ENCODE measurements at regions not wholly inside any gene's neighbourhood (a gene's known extent, or its start where the extent isn't known, plus 50 kb on each side); places are given as distances from the start of the nearest gene placed in this dataset.

DNA sequence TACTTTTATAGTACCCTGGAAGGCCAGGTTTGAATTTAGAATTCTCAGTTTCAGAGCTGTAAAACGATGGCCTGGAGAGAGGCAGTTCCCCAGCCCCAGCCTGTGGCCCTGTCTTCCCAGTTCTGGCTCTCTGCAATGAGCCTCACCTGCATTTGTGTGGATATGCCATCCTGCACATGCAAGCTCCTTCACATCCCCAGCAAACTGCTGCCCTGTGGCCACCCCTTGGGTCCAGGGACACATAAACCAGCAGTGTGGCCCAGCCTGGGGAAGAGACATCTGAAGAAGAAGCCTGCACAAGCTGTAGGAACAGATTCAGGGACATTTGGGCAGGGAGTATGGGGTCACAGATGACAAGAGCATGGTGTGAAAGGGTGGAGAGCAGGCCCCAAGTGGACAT is 174.3 kb upstream of the CRY1 start:
- WGBS, 3 donors = 28 to 65% (median 31%) methylated on average over 1 of the region's 1 CpG
- FAIRE-seq = no peak
- Histone ChIP-seq H3K4me3 (ENCODE audit: low read depth in 1 of 3, low read length in 3 of 3) (no peak overlapping the region), H3K4me1 (ENCODE audit: control insufficient read depth in 3 of 3, insufficient read depth in 2 of 3, low read depth in 1 of 3, low read length in 2 of 3) (no peaks in the 10 kb centered on the region), H3K27me3 (ENCODE audit: control insufficient read depth in 3 of 3, insufficient read depth in 3 of 3, low read length in 3 of 3) (no peaks in the 10 kb centered on the region), H3K36me3 (ENCODE audit: control insufficient read depth in 3 of 3, insufficient read depth in 2 of 3, low read depth in 1 of 3, low read length in 3 of 3) (no peaks in the 10 kb centered on the region), H3K9me3 (ENCODE audit: control insufficient read depth in 2 of 2, insufficient read depth in 1 of 2, low read depth in 1 of 2, low read length in 1 of 2) (no peaks in the 10 kb centered on the region), H3K27ac (ENCODE audit: low read depth in 1 of 3, low read length in 2 of 3) (no peak overlapping the region)
- no peak for DNase-seq

DNA sequence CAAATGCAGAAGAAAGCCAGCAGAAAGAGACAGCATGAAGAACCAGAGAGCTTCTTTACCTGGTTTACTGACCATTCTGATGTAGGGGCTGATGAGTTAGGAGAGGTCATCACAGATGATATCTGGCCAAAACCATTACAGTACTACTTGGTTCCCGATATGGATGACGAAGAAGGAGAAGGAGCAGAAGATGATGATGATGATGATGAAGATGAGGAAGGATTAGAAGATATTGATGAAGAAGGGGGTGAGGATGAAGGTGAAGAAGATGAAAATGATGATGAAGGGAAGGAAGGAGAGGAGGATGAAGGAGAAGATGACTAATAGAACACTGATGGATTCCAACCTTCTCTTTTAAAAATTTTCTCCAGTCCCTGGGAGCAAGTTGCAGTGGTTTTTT is 178.2 kb upstream of the CRY1 start:
- DNase-seq = no peak
- no peak overlapping the region for H3K27ac ChIP-seq (ENCODE audit: low read depth in 1 of 3, low read length in 2 of 3)
- WGBS, 3 donors = 72 to 95% (median 86%) methylated on average over 2 of the region's 2 CpGs
- H3K36me3 ChIP-seq (ENCODE audit: control insufficient read depth in 3 of 3, insufficient read depth in 2 of 3, low read depth in 1 of 3, low read length in 3 of 3) = no peaks in the 10 kb centered on the region
- FAIRE-seq = no peak
- no peak overlapping the region for H3K4me3 ChIP-seq (ENCODE audit: low read depth in 1 of 3, low read length in 3 of 3)
- no peaks in the 10 kb centered on the region for H3K9me3 ChIP-seq (ENCODE audit: control insufficient read depth in 2 of 2, insufficient read depth in 1 of 2, low read depth in 1 of 2, low read length in 1 of 2)
- no peaks in the 10 kb centered on the region for H3K4me1 ChIP-seq (ENCODE audit: control insufficient read depth in 3 of 3, insufficient read depth in 2 of 3, low read depth in 1 of 3, low read length in 2 of 3)
- no peaks in the 10 kb centered on the region for H3K27me3 ChIP-seq (ENCODE audit: control insufficient read depth in 3 of 3, insufficient read depth in 3 of 3, low read length in 3 of 3)

DNA sequence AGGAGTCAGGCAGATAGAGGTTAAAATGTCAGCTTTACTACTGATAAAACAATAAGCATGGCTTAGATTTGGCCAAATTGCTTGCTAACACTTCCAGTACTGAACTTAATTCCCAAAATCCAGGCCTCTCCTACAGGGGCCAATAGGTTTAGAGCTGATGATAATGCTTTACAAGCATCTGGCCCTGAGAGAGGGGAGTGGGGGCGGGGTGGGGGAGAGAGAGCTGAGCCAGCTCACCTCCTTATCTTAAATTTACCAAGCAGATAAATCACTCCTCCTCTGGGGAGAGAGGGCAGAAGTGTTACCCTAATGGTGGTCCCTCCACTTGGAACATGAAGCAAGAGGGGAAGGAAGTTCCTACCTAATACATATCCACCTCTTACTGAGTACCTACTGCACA is 182.2 kb upstream of the CRY1 start:
- 62 to 67% (median 65%) methylated on average over 1 of the region's 1 CpG for WGBS, 3 donors
- Histone ChIP-seq H3K4me3 (ENCODE audit: low read depth in 1 of 3, low read length in 3 of 3) (no peak overlapping the region), H3K4me1 (ENCODE audit: control insufficient read depth in 3 of 3, insufficient read depth in 2 of 3, low read depth in 1 of 3, low read length in 2 of 3) (no peaks in the 10 kb centered on the region), H3K36me3 (ENCODE audit: control insufficient read depth in 3 of 3, insufficient read depth in 2 of 3, low read depth in 1 of 3, low read length in 3 of 3) (no peaks in the 10 kb centered on the region), H3K9me3 (ENCODE audit: control insufficient read depth in 2 of 2, insufficient read depth in 1 of 2, low read depth in 1 of 2, low read length in 1 of 2) (peaks cover 0 to 3% of the 10 kb centered on the region in 2 donors), H3K27ac (ENCODE audit: low read depth in 1 of 3, low read length in 2 of 3) (no peak overlapping the region), H3K27me3 (ENCODE audit: control insufficient read depth in 3 of 3, insufficient read depth in 3 of 3, low read length in 3 of 3) (no peaks in the 10 kb centered on the region)
- FAIRE-seq = no peak
- DNase-seq = no peak

- H3K4me3 ChIP-seq (ENCODE audit: low read depth in 1 of 3, low read length in 3 of 3) = no peak overlapping the region
- WGBS, 3 donors = 46 to 84% (median 82%) methylated on average over 1 of the region's 1 CpG
Observed at GRCh38 chr12:107277855-107278254, 184.5 kb upstream of the CRY1 start.

DNA sequence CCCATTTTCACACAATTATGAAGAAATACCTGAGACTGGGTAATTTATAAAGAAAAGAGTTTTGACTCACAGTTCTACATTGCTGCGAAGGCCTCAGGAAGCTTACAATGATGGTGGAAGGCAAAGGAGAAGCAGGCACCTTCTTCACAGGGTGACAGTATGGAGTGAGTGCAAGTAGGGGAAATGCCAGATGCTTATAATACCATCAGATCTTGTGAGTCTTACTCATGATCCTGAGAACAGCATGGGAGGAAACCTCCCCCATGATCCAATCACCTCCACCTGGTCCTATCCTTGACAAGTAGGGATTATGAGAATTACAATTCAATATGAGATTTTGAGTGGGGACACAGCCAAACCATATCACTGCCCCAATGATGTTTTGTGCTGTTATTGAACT is 189.3 kb upstream of the CRY1 start:
- Histone ChIP-seq H3K4me3 (ENCODE audit: low read depth in 1 of 3, low read length in 3 of 3) (no peak overlapping the region), H3K9me3 (ENCODE audit: control insufficient read depth in 2 of 2, insufficient read depth in 1 of 2, low read depth in 1 of 2, low read length in 1 of 2) (peaks cover 0 to 9% of the 10 kb centered on the region in 2 donors), H3K4me1 (ENCODE audit: control insufficient read depth in 3 of 3, insufficient read depth in 2 of 3, low read depth in 1 of 3, low read length in 2 of 3) (no peaks in the 10 kb centered on the region), H3K27me3 (ENCODE audit: control insufficient read depth in 3 of 3, insufficient read depth in 3 of 3, low read length in 3 of 3) (peaks cover 0 to 3% (median 0%) of the 10 kb centered on the region in 3 donors), H3K27ac (ENCODE audit: low read depth in 1 of 3, low read length in 2 of 3) (no peak overlapping the region), H3K36me3 (ENCODE audit: control insufficient read depth in 3 of 3, insufficient read depth in 2 of 3, low read depth in 1 of 3, low read length in 3 of 3) (no peaks in the 10 kb centered on the region)
- DNase-seq (no peak), FAIRE-seq (no peak)
- WGBS, 3 donors = 89 to 96% (median 91%) methylated on average over 1 of the region's 1 CpG

More at GRCh38 chr12:107277855-107278254, 184.5 kb upstream of the CRY1 start:
- H3K27me3 ChIP-seq (ENCODE audit: control insufficient read depth in 3 of 3, insufficient read depth in 3 of 3, low read length in 3 of 3) = no peaks in the 10 kb centered on the region
- H3K36me3 ChIP-seq (ENCODE audit: control insufficient read depth in 3 of 3, insufficient read depth in 2 of 3, low read depth in 1 of 3, low read length in 3 of 3) = no peaks in the 10 kb centered on the region
- FAIRE-seq (no peak), DNase-seq (no peak)
- H3K9me3 ChIP-seq (ENCODE audit: control insufficient read depth in 2 of 2, insufficient read depth in 1 of 2, low read depth in 1 of 2, low read length in 1 of 2) = peaks cover 0 to 3% of the 10 kb centered on the region in 2 donors
- H3K4me1 ChIP-seq (ENCODE audit: control insufficient read depth in 3 of 3, insufficient read depth in 2 of 3, low read depth in 1 of 3, low read length in 2 of 3) = no peaks in the 10 kb centered on the region
- no peak overlapping the region for H3K27ac ChIP-seq (ENCODE audit: low read depth in 1 of 3, low read length in 2 of 3)

- Histone ChIP-seq H3K4me3 (ENCODE audit: low read depth in 1 of 3, low read length in 3 of 3) (no peak overlapping the region), H3K27me3 (ENCODE audit: control insufficient read depth in 3 of 3, insufficient read depth in 3 of 3, low read length in 3 of 3) (peaks cover 0 to 3% (median 0%) of the 10 kb centered on the region in 3 donors), H3K4me1 (ENCODE audit: control insufficient read depth in 3 of 3, insufficient read depth in 2 of 3, low read depth in 1 of 3, low read length in 2 of 3) (no peaks in the 10 kb centered on the region), H3K9me3 (ENCODE audit: control insufficient read depth in 2 of 2, insufficient read depth in 1 of 2, low read depth in 1 of 2, low read length in 1 of 2) (peaks cover 0 to 9% of the 10 kb centered on the region in 2 donors), H3K36me3 (ENCODE audit: control insufficient read depth in 3 of 3, insufficient read depth in 2 of 3, low read depth in 1 of 3, low read length in 3 of 3) (no peaks in the 10 kb centered on the region), H3K27ac (ENCODE audit: low read depth in 1 of 3, low read length in 2 of 3) (no peak overlapping the region)
- WGBS, 3 donors = 73 to 87% (median 79%) methylated on average over 4 of the region's 4 CpGs
- FAIRE-seq = no peak
- DNase-seq = no peak
Observed at GRCh38 chr12:107283652-107284051, 190.3 kb upstream of the CRY1 start.

- WGBS, 3 donors = 94 to 97% (median 95%) methylated on average over 2 of the region's 2 CpGs
- Histone ChIP-seq H3K27me3 (ENCODE audit: control insufficient read depth in 3 of 3, insufficient read depth in 3 of 3, low read length in 3 of 3) (peaks cover 0 to 3% (median 0%) of the 10 kb centered on the region in 3 donors), H3K27ac (ENCODE audit: low read depth in 1 of 3, low read length in 2 of 3) (no peak overlapping the region), H3K4me1 (ENCODE audit: control insufficient read depth in 3 of 3, insufficient read depth in 2 of 3, low read depth in 1 of 3, low read length in 2 of 3) (no peaks in the 10 kb centered on the region), H3K9me3 (ENCODE audit: control insufficient read depth in 2 of 2, insufficient read depth in 1 of 2, low read depth in 1 of 2, low read length in 1 of 2) (peaks cover 0 to 6% of the 10 kb centered on the region in 2 donors), H3K36me3 (ENCODE audit: control insufficient read depth in 3 of 3, insufficient read depth in 2 of 3, low read depth in 1 of 3, low read length in 3 of 3) (no peaks in the 10 kb centered on the region), H3K4me3 (ENCODE audit: low read depth in 1 of 3, low read length in 3 of 3) (no peak overlapping the region)
- FAIRE-seq = no peak
- no peak for DNase-seq
Observed at GRCh38 chr12:107284692-107285091, 191.3 kb upstream of the CRY1 start.

DNA sequence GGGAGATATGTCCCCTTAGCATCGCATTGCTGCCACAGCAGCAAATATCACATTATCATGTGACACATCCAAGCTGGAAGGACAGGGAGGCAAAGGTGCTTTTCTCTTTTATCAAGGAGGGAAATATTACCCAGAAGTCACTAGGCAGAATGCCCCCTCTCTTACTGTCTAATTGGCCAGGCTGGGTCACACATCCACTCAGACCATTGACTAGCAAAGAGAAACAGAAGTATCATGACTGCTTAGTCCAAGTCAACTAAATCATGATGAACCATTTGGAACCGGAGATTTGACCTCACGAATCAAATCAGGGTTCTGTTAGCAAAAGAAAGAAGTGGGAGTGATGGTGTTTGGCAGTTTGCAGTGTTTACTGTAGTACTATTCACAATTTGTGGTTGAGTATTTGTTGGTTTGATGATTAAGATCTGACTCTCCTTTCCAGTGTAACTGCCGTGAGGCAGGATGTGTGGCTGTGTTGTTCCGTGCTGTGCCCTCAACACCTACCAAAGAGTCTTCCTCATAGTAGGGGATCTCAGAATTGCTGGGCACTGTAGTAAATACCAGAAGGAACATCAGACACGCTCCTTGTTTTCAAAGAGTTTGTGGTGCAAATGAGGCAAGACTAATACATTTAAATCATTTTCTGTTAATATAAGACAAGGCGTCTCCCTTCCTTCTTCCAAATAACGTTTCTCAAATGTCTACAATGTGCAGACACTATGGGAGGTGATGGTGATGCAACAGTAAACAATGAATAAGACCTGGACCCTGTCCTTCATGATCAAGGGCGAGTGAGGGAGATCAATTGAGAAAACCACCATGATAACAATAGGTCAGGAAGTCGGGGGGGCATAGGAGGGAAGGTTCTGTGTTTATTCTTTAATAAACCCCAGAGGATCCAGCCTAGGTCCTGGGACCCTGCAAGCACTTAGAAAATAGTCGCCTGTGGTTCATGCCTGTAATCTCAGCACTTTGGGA is 194.4 kb upstream of the CRY1 start:
- no peaks in the 10 kb centered on the region for H3K36me3 ChIP-seq (ENCODE audit: control insufficient read depth in 3 of 3, insufficient read depth in 2 of 3, low read depth in 1 of 3, low read length in 3 of 3)
- H3K27ac ChIP-seq (ENCODE audit: low read depth in 1 of 3, low read length in 2 of 3) = no peak overlapping the region
- peaks cover 0 to 7% (median 0%) of the 10 kb centered on the region in 3 donors for H3K27me3 ChIP-seq (ENCODE audit: control insufficient read depth in 3 of 3, insufficient read depth in 3 of 3, low read length in 3 of 3)
- peaks cover 0 to 6% of the 10 kb centered on the region in 2 donors for H3K9me3 ChIP-seq (ENCODE audit: control insufficient read depth in 2 of 2, insufficient read depth in 1 of 2, low read depth in 1 of 2, low read length in 1 of 2)
- H3K4me3 ChIP-seq (ENCODE audit: low read depth in 1 of 3, low read length in 3 of 3) = no peak overlapping the region
- WGBS, 3 donors = 58 to 66% (median 61%) methylated on average over 11 of the region's 11 CpGs
- no peaks in the 10 kb centered on the region for H3K4me1 ChIP-seq (ENCODE audit: control insufficient read depth in 3 of 3, insufficient read depth in 2 of 3, low read depth in 1 of 3, low read length in 2 of 3)
- no peak for FAIRE-seq
- DNase-seq = no peak

Data from small intestine (tissue), 7 donors.